BE2C (cell line): ENCODE measurements at regions not wholly inside any gene's neighbourhood (a gene's known extent, or its start where the extent isn't known, plus 50 kb on each side); places are given as distances from the start of the nearest gene placed in this dataset.

Source experiments
- DNase-seq: peaks from one replicate; pipeline ENCODE4 v3.0.0-alpha.2; 2020
- H3K27me3 ChIP-seq: fragments of 250-450 bp; sonication (Bioruptor Pico); 2 replicates; pipeline ENCODE4 v1.5.1; 2020; ENCODE audit warnings: mild to moderate bottlenecking
- H3K36me3 ChIP-seq: fragments of 250-450 bp; sonication (Bioruptor Pico); 2 replicates; pipeline ENCODE4 v1.5.1; 2020; ENCODE audit warnings: mild to moderate bottlenecking
- H3K4me1 ChIP-seq: fragments of 250-450 bp; sonication (Bioruptor Pico); 2 replicates; pipeline ENCODE4 v1.5.1; 2020
- H3K4me3 ChIP-seq: 2 replicates; pipeline ENCODE4 v1.5.1; 2011; ENCODE audit warnings: low read depth, low read length
- H3K9me3 ChIP-seq: fragments of 250-450 bp; sonication (Bioruptor Pico); 2 replicates; pipeline ENCODE4 v1.5.1; 2020
- CTCF ChIP-seq: IDR thresholded peaks from 2 replicates; pipeline ENCODE4 v1.5.1; 2012; ENCODE audit warnings: mild to moderate bottlenecking, low read depth, low read length

- no peak for TF ChIP-seq CTCF
- Histone ChIP-seq H3K4me1 (no peaks in the 10 kb centered on the region), H3K36me3 (no peaks in the 10 kb centered on the region), H3K27me3 (no peaks in the 10 kb centered on the region), H3K9me3 (no peaks in the 10 kb centered on the region; the same call in 1 of the 2 replicates), H3K4me3 (no peak overlapping the region)
- DNase-seq, result no peak
Measured at GRCh38 chr1:209382231-209383100, 201.0 kb upstream of the CAMK1G start.

- TF ChIP-seq CTCF, result no peak
- no peaks in the 10 kb centered on the region for H3K27me3 ChIP-seq
Measured at GRCh38 chr1:209383422-209383821, 200.1 kb upstream of the CAMK1G start.

GRCh38 chr1:209383907-209384709 is 199.4 kb upstream of the CAMK1G start:
- H3K4me1 ChIP-seq, result no peaks in the 10 kb centered on the region
- no peaks in the 10 kb centered on the region for H3K36me3 ChIP-seq
- no peaks in the 10 kb centered on the region for H3K27me3 ChIP-seq
- no peak overlapping the region for H3K4me3 ChIP-seq
- no peak for DNase-seq
- H3K9me3 ChIP-seq, result no peaks in the 10 kb centered on the region; the same call in 1 of the 2 replicates
- no peak for TF ChIP-seq CTCF

More at GRCh38 chr1:209383422-209383821, 200.1 kb upstream of the CAMK1G start:
- H3K9me3 ChIP-seq, result no peaks in the 10 kb centered on the region; the same call in 1 of the 2 replicates
- no peaks in the 10 kb centered on the region for H3K4me1 ChIP-seq
- DNase-seq, result no peak
- no peaks in the 10 kb centered on the region for H3K36me3 ChIP-seq
- no peak overlapping the region for H3K4me3 ChIP-seq

- H3K36me3 ChIP-seq, result no peaks in the 10 kb centered on the region
- no peak overlapping the region for H3K4me3 ChIP-seq
- DNase-seq, result no peak
- H3K9me3 ChIP-seq, result no peaks in the 10 kb centered on the region
- H3K27me3 ChIP-seq, result no peaks in the 10 kb centered on the region
- H3K4me1 ChIP-seq, result no peaks in the 10 kb centered on the region
- TF ChIP-seq CTCF, result no peak
Measured at GRCh38 chr1:209384710-209385550, 198.6 kb upstream of the CAMK1G start.

- Histone ChIP-seq H3K36me3 (no peaks in the 10 kb centered on the region), H3K4me3 (no peak overlapping the region), H3K4me1 (no peaks in the 10 kb centered on the region), H3K27me3 (no peaks in the 10 kb centered on the region), H3K9me3 (no peaks in the 10 kb centered on the region)
- no peak for DNase-seq
- no peak for TF ChIP-seq CTCF
Measured at GRCh38 chr1:209386156-209386555, 197.4 kb upstream of the CAMK1G start.
